NB4 (cell line): ENCODE measurements at regions not wholly inside any gene's neighbourhood (a gene's known extent, or its start where the extent isn't known, plus 50 kb on each side); places are given as distances from the start of the nearest gene placed in this dataset.

Experiments used
- DNase-seq: peaks from one replicate; pipeline ENCODE4 v3.0.0; 2010; ENCODE audit warnings: low read depth
- H3K4me3 ChIP-seq: one replicate; pipeline ENCODE4 v1.5.1; 2011; ENCODE audit warnings: mild to moderate bottlenecking, low read depth, low read length, moderate library complexity
- MYC ChIP-seq: IDR thresholded peaks from 2 replicates; pipeline ENCODE4 v1.6.1; 2011; ENCODE audit warnings: low read depth, low read length
- POLR2A ChIP-seq: IDR thresholded peaks from 2 replicates; pipeline ENCODE4 v1.6.1; 2011; ENCODE audit warnings: mild to moderate bottlenecking; ENCODE audit not compliant: insufficient read length; ENCODE audit errors: extremely low read depth
- TF ChIP-seq, protein P1 (sequence below): IDR thresholded peaks from one replicate; pipeline ENCODE4 v1.5.1; 2012; ENCODE audit warnings: low read depth, low read length
- TF ChIP-seq, protein P2 (sequence below): IDR thresholded peaks from 2 replicates; pipeline ENCODE4 v1.6.1; 2011; ENCODE audit warnings: low read depth, low read length

DNA sequence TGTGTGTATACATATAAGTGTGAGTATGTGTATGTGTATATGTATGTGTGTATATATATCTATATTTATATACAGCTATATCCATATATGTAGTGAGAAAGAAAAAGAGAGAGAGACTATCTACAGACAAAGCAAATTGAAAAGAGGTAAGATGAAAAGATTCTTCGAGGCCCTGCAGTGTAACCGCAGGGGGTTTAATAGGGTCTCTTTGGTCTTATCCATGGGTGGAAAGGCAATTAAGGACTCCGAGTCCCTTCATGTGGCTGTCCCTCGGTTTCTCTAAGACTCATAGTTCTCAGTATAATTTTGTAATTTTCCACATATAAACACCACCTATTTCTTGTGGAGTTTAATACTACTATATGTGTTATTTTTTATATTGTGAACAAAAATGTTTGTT, 50.6 kb upstream of the JAZF1 start:
- TF ChIP-seq, protein P1, sequence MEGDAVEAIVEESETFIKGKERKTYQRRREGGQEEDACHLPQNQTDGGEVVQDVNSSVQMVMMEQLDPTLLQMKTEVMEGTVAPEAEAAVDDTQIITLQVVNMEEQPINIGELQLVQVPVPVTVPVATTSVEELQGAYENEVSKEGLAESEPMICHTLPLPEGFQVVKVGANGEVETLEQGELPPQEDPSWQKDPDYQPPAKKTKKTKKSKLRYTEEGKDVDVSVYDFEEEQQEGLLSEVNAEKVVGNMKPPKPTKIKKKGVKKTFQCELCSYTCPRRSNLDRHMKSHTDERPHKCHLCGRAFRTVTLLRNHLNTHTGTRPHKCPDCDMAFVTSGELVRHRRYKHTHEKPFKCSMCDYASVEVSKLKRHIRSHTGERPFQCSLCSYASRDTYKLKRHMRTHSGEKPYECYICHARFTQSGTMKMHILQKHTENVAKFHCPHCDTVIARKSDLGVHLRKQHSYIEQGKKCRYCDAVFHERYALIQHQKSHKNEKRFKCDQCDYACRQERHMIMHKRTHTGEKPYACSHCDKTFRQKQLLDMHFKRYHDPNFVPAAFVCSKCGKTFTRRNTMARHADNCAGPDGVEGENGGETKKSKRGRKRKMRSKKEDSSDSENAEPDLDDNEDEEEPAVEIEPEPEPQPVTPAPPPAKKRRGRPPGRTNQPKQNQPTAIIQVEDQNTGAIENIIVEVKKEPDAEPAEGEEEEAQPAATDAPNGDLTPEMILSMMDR, result no peak
- TF ChIP-seq POLR2A (no peak), MYC (no peak)
- TF ChIP-seq, protein P2, sequence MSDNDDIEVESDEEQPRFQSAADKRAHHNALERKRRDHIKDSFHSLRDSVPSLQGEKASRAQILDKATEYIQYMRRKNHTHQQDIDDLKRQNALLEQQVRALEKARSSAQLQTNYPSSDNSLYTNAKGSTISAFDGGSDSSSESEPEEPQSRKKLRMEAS, result no peak
- no peak for DNase-seq
- H3K4me3 ChIP-seq, result no peak overlapping the region

DNA sequence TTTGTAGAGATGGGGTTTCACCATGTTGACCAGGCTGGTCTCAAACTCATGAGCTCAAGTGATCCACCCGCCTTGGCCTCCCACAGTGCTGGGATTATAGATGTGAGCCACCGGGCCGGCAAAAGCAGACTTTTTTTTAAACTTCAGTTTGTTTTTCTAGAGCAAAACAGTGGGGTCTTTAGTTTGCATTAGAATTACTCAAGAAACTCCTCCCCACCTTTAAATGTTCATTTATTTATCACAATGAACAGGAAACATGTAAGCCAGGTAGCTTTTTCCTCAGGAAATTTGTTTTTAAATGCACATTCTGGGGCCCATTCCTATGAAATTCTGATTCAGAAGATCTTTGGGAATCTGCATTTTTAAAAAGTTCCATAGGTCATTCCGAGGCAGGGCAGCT, 56.0 kb upstream of the JAZF1 start:
- TF ChIP-seq POLR2A (no peak), MYC (no peak)
- TF ChIP-seq, protein P1, result no peak
- TF ChIP-seq, protein P2, result no peak
- no peak for DNase-seq
- no peak overlapping the region for H3K4me3 ChIP-seq

DNA sequence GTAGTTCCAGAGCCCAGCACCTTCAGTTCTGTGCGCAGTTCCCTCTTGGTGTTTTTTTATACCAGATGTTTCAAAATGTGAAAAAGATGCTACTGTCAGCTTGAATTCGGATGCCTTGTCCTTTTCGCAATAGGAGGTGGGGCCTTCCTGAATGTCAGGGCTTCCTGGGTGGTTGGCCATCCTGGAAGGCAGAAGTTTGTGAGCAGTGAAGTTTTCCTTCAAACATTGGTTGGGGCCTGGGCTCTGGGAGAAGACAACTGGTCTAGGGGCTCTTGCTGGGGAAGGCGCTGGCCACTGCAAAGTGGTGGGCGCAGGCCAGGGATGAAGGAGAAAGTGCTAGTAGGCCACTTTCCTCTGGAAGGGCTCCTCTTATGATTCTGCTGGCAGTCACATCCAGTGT, 56.8 kb upstream of the JAZF1 start:
- no peak overlapping the region for H3K4me3 ChIP-seq
- TF ChIP-seq POLR2A (no peak), MYC (no peak)
- TF ChIP-seq, protein P2, result no peak
- TF ChIP-seq, protein P1, result no peak
- peak; percentile 71 for DNase-seq

DNA sequence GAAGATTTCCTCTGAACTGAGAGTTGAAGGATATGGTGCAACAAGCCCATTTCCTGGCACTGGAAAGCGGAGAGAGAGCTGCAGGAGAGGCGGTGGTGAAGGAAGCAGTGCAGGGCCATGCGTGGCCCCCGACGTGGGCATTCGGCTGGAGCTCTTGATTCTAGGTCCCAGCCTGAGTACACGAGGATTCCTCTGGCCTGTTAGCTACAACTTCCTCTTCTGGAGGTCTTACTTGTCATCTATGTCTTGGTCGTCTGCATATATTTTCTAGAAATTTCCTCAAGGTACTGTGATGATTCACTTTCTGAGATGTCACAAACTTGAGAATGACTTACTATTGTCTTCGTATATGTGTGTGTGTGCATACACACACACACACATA, 59.2 kb upstream of the JAZF1 start:
- H3K4me3 ChIP-seq, result peak overlapping the region; percentile 45
- peak; percentile 98 for DNase-seq
- TF ChIP-seq POLR2A, result no peak
- TF ChIP-seq, protein P1, result no peak
- TF ChIP-seq, protein P2, result peak; percentile 66
- TF ChIP-seq MYC, result peak; percentile 52

DNA sequence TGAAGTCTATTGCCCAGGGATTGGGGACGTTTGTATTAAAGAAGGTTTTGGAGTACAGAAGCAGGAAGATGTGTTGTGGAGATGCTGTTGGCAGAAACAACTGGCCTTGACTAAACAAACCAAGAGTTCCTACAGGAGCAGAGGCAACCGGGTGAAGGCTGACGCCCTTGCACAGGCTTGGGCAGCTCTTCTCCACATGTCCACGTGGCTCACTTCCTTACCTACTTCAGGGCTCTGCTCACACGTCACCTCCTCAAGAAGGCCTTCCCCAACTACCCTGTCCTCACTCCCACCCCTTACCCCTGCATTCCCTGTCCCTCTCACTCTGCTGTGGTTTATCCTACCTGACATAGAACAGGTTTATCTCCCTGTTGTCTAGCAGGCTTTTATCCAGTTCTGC, 59.9 kb upstream of the JAZF1 start:
- DNase-seq, result peak; percentile 37
- no peak for TF ChIP-seq POLR2A
- no peak for TF ChIP-seq MYC
- TF ChIP-seq, protein P2, result no peak
- H3K4me3 ChIP-seq, result no peak overlapping the region

GRCh38 chr7:28243861-28244260, 63.3 kb upstream of the JAZF1 start:
- no peak for DNase-seq
- no peak overlapping the region for H3K4me3 ChIP-seq
- TF ChIP-seq MYC (no peak), POLR2A (no peak)
- TF ChIP-seq, protein P2, result no peak
- TF ChIP-seq, protein P1, result no peak
